Endothelial cell of umbilical vein (primary cell): ENCODE measurements at regions not wholly inside any gene's neighbourhood (a gene's known extent, or its start where the extent isn't known, plus 50 kb on each side); places are given as distances from the start of the nearest gene placed in this dataset.

Source experiments
- BruUV-seq: library from RNA; stranded (reverse); fragments of 400-500 nt; replicated peaks from 2 replicates; lab custom pipeline; 2021; lab: Mats Ljungman, UMichigan
- CTCF ChIA-PET: fragments of 300-600, 350-600 bp; sonication (Branson Sonifier 250); formaldehyde crosslinking; loops from one replicate; lab custom pipeline; 2021; ENCODE audit warnings: antibody characterized with exemption, inconsistent platforms; lab: Charles Lee
- POLR2A ChIA-PET: fragments of 300-600, 350-600 bp; sonication (Branson Sonifier 250); formaldehyde crosslinking; loops from one replicate; lab custom pipeline; 2021; ENCODE audit warnings: antibody characterized with exemption, inconsistent platforms; lab: Charles Lee
- DNase-seq: peaks from one replicate; pipeline ENCODE4 v3.0.0-alpha.2; 2011; ENCODE audit warnings: low read depth, low spot score
- FAIRE-seq: peaks from 2 replicates; lab custom pipeline; 2011; peaks lifted over from hg19 to GRCh38; lab: Jason Lieb, UNC
- H2AFZ ChIP-seq: 2 replicates; pipeline ENCODE4 v1.6.0; 2012; ENCODE audit warnings: low read depth, low read length, control low read depth, inconsistent platforms
- H3K27ac ChIP-seq: 2 replicates; pipeline ENCODE4 v1.5.1; 2011; ENCODE audit warnings: low read depth, mild to moderate bottlenecking, control low read depth, low read length, moderate library complexity; ENCODE audit not compliant: insufficient read depth
- H3K27me3 ChIP-seq, 2 experiments: 2 replicates each; pipeline versions ENCODE4 v1.6.0 to v1.6.1; 2011; ENCODE audit warnings: low read length in 2 of 2, mixed read lengths in 1 of 2; ENCODE audit not compliant: control insufficient read depth in 2 of 2, insufficient read depth in 2 of 2
- H3K36me3 ChIP-seq, 2 experiments: 2 replicates in 1 of 2; 3 replicates in 1 of 2; pipeline ENCODE4 v1.5.1; 2011; ENCODE audit warnings: low read length in 2 of 2, mild to moderate bottlenecking in 1 of 2, moderate library complexity in 1 of 2; ENCODE audit not compliant: control insufficient read depth in 2 of 2, insufficient read depth in 2 of 2; ENCODE audit errors: extremely low read depth in 1 of 2
- H3K4me1 ChIP-seq: 3 replicates; pipeline ENCODE4 v1.5.1; 2011; ENCODE audit warnings: mild to moderate bottlenecking, low read length; ENCODE audit not compliant: control insufficient read depth, insufficient read depth; ENCODE audit errors: extremely low read depth
- H3K4me2 ChIP-seq: 2 replicates; pipeline ENCODE4 v1.6.1; 2011; ENCODE audit warnings: low read length, control low read depth, mixed read lengths; ENCODE audit not compliant: insufficient read depth
- H3K4me3 ChIP-seq, 3 experiments: fragments of 200-600 bp in 1 of 3; sonication (generic), shearing (Covaris generic) in 1 of 3; replicated peaks in 1 of 3; 2 replicates each; pipeline ENCODE4 v1.5.1; 2011 to 2016; ENCODE audit warnings: control low read depth in 3 of 3, low read length in 3 of 3, mild to moderate bottlenecking in 2 of 3, inconsistent platforms in 1 of 3, low read depth in 1 of 3, moderate library complexity in 1 of 3; ENCODE audit not compliant: insufficient read depth in 1 of 3
- H3K79me2 ChIP-seq: 2 replicates; pipeline ENCODE4 v1.6.0; 2012; ENCODE audit warnings: low read length, inconsistent platforms; ENCODE audit not compliant: control insufficient read depth, insufficient read depth
- H3K9ac ChIP-seq: replicated peaks from 2 replicates; pipeline ENCODE3; 2011; ENCODE audit warnings: low read length, control low read depth; ENCODE audit not compliant: insufficient read depth; ENCODE audit errors: extremely low read depth
- H3K9me1 ChIP-seq: replicated peaks from 3 replicates; pipeline ENCODE4 v1.6.0; 2011; ENCODE audit warnings: mild to moderate bottlenecking, low read length; ENCODE audit not compliant: control insufficient read depth, insufficient read depth; ENCODE audit errors: extremely low read depth
- H3K9me3 ChIP-seq: replicated peaks from 2 replicates; pipeline ENCODE4 v1.5.1; 2012; ENCODE audit warnings: low read length, inconsistent platforms; ENCODE audit not compliant: control insufficient read depth, insufficient read depth
- H4K20me1 ChIP-seq: replicated peaks from 2 replicates; pipeline ENCODE3; 2011; ENCODE audit warnings: mild to moderate bottlenecking, low read length; ENCODE audit not compliant: control insufficient read depth, insufficient read depth; ENCODE audit errors: extremely low read depth
- EZH2 ChIP-seq: IDR thresholded peaks from 2 replicates; pipeline ENCODE4 v1.6.1; 2012; ENCODE audit warnings: borderline replicate concordance, low read depth, mild to moderate bottlenecking, moderate library complexity, low read length, inconsistent platforms; ENCODE audit not compliant: severe bottlenecking
- GATA2 ChIP-seq: IDR thresholded peaks from 2 replicates; pipeline ENCODE4 v1.7.0; 2011; ENCODE audit warnings: low read depth, mild to moderate bottlenecking, moderate library complexity, mixed read lengths, low read length; ENCODE audit not compliant: insufficient read length, insufficient read depth
- JUN ChIP-seq: IDR thresholded peaks from 2 replicates; pipeline ENCODE4 v1.6.1; 2011; ENCODE audit warnings: borderline replicate concordance, low read depth; ENCODE audit not compliant: insufficient read length, insufficient read depth
- MYC ChIP-seq: IDR thresholded peaks from one replicate; pipeline ENCODE4 v1.6.1; 2011; ENCODE audit warnings: mild to moderate bottlenecking, low read depth, low read length
- POLR2A ChIP-seq: IDR thresholded peaks from 2 replicates; pipeline ENCODE4 v1.6.1; 2012; ENCODE audit warnings: low read depth, mild to moderate bottlenecking, control low read depth, low read length
- POLR2AphosphoS5 ChIP-seq: IDR thresholded peaks from 2 replicates; pipeline ENCODE4 v1.6.1; 2012; ENCODE audit warnings: low read depth, mild to moderate bottlenecking, control low read depth, low read length, moderate library complexity; ENCODE audit not compliant: insufficient read depth
- dilution Hi-C: fragments of 300-500 bp; cut with MboI; formaldehyde crosslinking; loops from one replicate; pipeline ENCODE4 v1.15.0; 2019; ENCODE audit warnings: low sequenced_read_pairs; ENCODE audit not compliant: extremely low pct_ligation_motif_present
- intact Hi-C: fragments of 100-400 bp; cut with micrococcal nuclease; formaldehyde crosslinking; loops from one replicate; pipeline ENCODE4 v1.10.0; 2022
- TF ChIP-seq, protein P1 (sequence below), 2 donors: IDR thresholded peaks; 1 replicate in 1 of 2; 2 replicates in 1 of 2; pipeline ENCODE4 v1.5.1; 2011; ENCODE audit warnings: low read length in 2 of 2, mild to moderate bottlenecking in 2 of 2, moderate library complexity in 2 of 2, control low read depth in 1 of 2, inconsistent platforms in 1 of 2, low read depth in 1 of 2; ENCODE audit not compliant: insufficient read depth in 1 of 2; ENCODE audit errors: extremely low read depth in 1 of 2
- TF ChIP-seq, protein P2 (sequence below): IDR thresholded peaks from 2 replicates; pipeline ENCODE4 v1.6.1; 2011; ENCODE audit not compliant: insufficient read depth, insufficient read length

DNA sequence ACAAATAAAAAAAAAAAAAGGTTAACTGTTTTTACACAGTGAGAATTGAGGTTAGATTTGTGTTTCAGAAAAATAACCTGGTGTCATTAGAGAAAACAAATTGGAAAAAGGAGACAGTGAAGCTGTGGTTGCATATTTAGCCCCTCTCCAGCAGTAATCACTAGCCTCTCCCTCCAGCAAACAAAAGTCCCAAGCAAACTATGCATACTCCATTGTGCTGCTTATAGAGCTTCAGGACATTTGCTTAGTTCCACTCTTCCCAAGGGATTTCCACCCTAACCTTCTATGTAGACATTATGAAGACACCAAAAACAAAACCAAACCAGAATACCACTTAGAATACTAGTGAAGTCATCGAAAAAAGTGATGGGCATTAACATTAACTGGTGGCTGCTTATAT lies 534.2 kb upstream of the CDH2 start:
- Histone ChIP-seq H3K27ac (no peak overlapping the region), H3K4me1 (no peaks in the 10 kb centered on the region), H4K20me1 (no peaks in the 10 kb centered on the region), H3K79me2 (no peaks in the 10 kb centered on the region), H3K9me3 (no peaks in the 10 kb centered on the region), H3K4me3 (no peak overlapping the region), H3K4me2 (no peak overlapping the region), H3K27me3 (no peaks in the 10 kb centered on the region), H2AFZ (no peak overlapping the region), H3K9me1 (no peaks in the 10 kb centered on the region), H3K9ac (no peak overlapping the region), H3K36me3 (no peaks in the 10 kb centered on the region)
- ChIA-PET POLR2A (no interaction called here), CTCF (no interaction called here)
- TF ChIP-seq POLR2AphosphoS5, result no peak
- TF ChIP-seq POLR2A, result no peak
- no peak for TF ChIP-seq JUN
- TF ChIP-seq, protein P1, sequence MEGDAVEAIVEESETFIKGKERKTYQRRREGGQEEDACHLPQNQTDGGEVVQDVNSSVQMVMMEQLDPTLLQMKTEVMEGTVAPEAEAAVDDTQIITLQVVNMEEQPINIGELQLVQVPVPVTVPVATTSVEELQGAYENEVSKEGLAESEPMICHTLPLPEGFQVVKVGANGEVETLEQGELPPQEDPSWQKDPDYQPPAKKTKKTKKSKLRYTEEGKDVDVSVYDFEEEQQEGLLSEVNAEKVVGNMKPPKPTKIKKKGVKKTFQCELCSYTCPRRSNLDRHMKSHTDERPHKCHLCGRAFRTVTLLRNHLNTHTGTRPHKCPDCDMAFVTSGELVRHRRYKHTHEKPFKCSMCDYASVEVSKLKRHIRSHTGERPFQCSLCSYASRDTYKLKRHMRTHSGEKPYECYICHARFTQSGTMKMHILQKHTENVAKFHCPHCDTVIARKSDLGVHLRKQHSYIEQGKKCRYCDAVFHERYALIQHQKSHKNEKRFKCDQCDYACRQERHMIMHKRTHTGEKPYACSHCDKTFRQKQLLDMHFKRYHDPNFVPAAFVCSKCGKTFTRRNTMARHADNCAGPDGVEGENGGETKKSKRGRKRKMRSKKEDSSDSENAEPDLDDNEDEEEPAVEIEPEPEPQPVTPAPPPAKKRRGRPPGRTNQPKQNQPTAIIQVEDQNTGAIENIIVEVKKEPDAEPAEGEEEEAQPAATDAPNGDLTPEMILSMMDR (IDR thresholded peaks at IDR 0.05; ENCODE audit: extremely low read depth in 1 of 2, insufficient read depth in 1 of 2, low read depth in 1 of 2, low read length in 2 of 2), result no peak
- TF ChIP-seq GATA2, result no peak
- no peak for TF ChIP-seq EZH2
- no peak for TF ChIP-seq MYC
- TF ChIP-seq, protein P2, sequence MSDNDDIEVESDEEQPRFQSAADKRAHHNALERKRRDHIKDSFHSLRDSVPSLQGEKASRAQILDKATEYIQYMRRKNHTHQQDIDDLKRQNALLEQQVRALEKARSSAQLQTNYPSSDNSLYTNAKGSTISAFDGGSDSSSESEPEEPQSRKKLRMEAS, result no peak
- DNase-seq, result no peak
- no peak for FAIRE-seq
- dilution Hi-C loops (no loop called here), intact Hi-C loops (no loop called here)
- BruUV-seq, result no TSS peak
